WTC11 (cell line): ENCODE measurements at regions not wholly inside any gene's neighbourhood (a gene's known extent, or its start where the extent isn't known, plus 50 kb on each side); places are given as distances from the start of the nearest gene placed in this dataset.

Experiments used
- ATAC-seq: fragments of 200-7000 bp; cut with Tn5 transposase; 2 replicates; pipeline ENCODE4 v1.10.0; 2021; ENCODE audit warnings: mild to moderate bottlenecking, moderate library complexity
- CTCF ChIA-PET: fragments of 300-600 bp; sonication (Branson Sonifier 250); formaldehyde crosslinking; loops from one replicate; lab custom pipeline; 2021; ENCODE audit warnings: antibody characterized with exemption; lab: Charles Lee
- POLR2A ChIA-PET: fragments of 350-600 bp; sonication (Branson Sonifier 250); formaldehyde crosslinking; loops from one replicate; lab custom pipeline; 2021; ENCODE audit warnings: antibody characterized with exemption; lab: Charles Lee
- DNase-seq: peaks from one replicate; pipeline ENCODE4 v3.0.0; 2021; ENCODE audit warnings: low spot score
- H3K27ac Mint-ChIP-seq: 2 replicates; pipeline ENCODE4 v1.8.0; 2021; ENCODE audit warnings: mixed read lengths
- H3K27me3 Mint-ChIP-seq: 2 replicates; pipeline ENCODE4 v1.8.0; 2021; ENCODE audit warnings: low read depth, mild to moderate bottlenecking, moderate library complexity, mixed read lengths
- H3K36me3 Mint-ChIP-seq: 2 replicates; pipeline ENCODE4 v1.8.0; 2021; ENCODE audit warnings: mixed read lengths
- H3K4me1 Mint-ChIP-seq: 2 replicates; pipeline ENCODE4 v1.8.0; 2022; ENCODE audit warnings: mixed read lengths
- H3K4me3 Mint-ChIP-seq: 2 replicates; pipeline ENCODE4 v1.8.0; 2021; ENCODE audit warnings: mild to moderate bottlenecking, moderate library complexity, mixed read lengths
- H3K9me3 Mint-ChIP-seq: 2 replicates; pipeline ENCODE4 v1.8.0; 2021; ENCODE audit warnings: mixed read lengths
- CREB1 ChIP-seq: sonication (generic); formaldehyde crosslinking; IDR thresholded peaks from 2 replicates; pipeline ENCODE4 v1.8.0; 2023; ENCODE audit warnings: mild to moderate bottlenecking, missing genetic modification reagents
- GABPB1 ChIP-seq: sonication (generic); formaldehyde crosslinking; IDR thresholded peaks from 2 replicates; pipeline ENCODE4 v1.8.1; 2023; ENCODE audit warnings: mild to moderate bottlenecking, missing genetic modification reagents
- NFE2L1 ChIP-seq: sonication (generic); formaldehyde crosslinking; IDR thresholded peaks from 2 replicates; pipeline ENCODE4 v1.8.1; 2023; ENCODE audit warnings: missing genetic modification reagents
- NFYB ChIP-seq: sonication (generic); formaldehyde crosslinking; conservative IDR thresholded peaks from 2 replicates; pipeline ENCODE4 v1.8.0; 2022; ENCODE audit warnings: low read depth, missing genetic modification reagents
- PRRX2 ChIP-seq: fragments of 250-450 bp; sonication (Bioruptor Pico); IDR thresholded peaks from 2 replicates; pipeline ENCODE4 v1.8.0; 2021; ENCODE audit warnings: mild to moderate bottlenecking
- RELA ChIP-seq: sonication (generic); formaldehyde crosslinking; IDR thresholded peaks from 2 replicates; pipeline ENCODE4 v1.8.1; 2022; ENCODE audit warnings: missing genetic modification reagents, mild to moderate bottlenecking, borderline replicate concordance
- SP1 ChIP-seq: sonication (generic); formaldehyde crosslinking; conservative IDR thresholded peaks from 2 replicates; pipeline ENCODE4 v1.8.1; 2022; ENCODE audit warnings: missing genetic modification reagents
- ZNF219 ChIP-seq: sonication (generic); formaldehyde crosslinking; IDR thresholded peaks from 2 replicates; pipeline ENCODE4 v1.8.0; 2023; ENCODE audit warnings: missing genetic modification reagents, mild to moderate bottlenecking, borderline replicate concordance
- ZNF416 ChIP-seq: fragments of 250-450 bp; sonication (Bioruptor Pico); IDR thresholded peaks from 2 replicates; pipeline ENCODE4 v1.9.0; 2021; ENCODE audit warnings: mild to moderate bottlenecking, inconsistent platforms
- TF ChIP-seq, protein P1 (sequence below): sonication (generic); formaldehyde crosslinking; conservative IDR thresholded peaks from 2 replicates; pipeline ENCODE4 v1.8.1; 2023; ENCODE audit warnings: mild to moderate bottlenecking, low read depth, missing genetic modification reagents, moderate library complexity
- TF ChIP-seq, protein P2 (sequence below): sonication (generic); formaldehyde crosslinking; IDR thresholded peaks from 2 replicates; pipeline ENCODE4 v1.8.1; 2023; ENCODE audit warnings: mild to moderate bottlenecking, moderate library complexity, missing genetic modification reagents
- TF ChIP-seq, protein P3 (sequence below): fragments of 250-450 bp; sonication (Bioruptor Pico); IDR thresholded peaks from 2 replicates; pipeline ENCODE4 v1.9.0; 2021; ENCODE audit warnings: mild to moderate bottlenecking
- TF ChIP-seq, protein P4 (sequence below): sonication (generic); formaldehyde crosslinking; IDR thresholded peaks from 2 replicates; pipeline ENCODE4 v1.8.0; 2022; ENCODE audit warnings: mild to moderate bottlenecking, missing genetic modification reagents
- TF ChIP-seq, protein P5 (sequence below): sonication (generic); formaldehyde crosslinking; IDR thresholded peaks from 2 replicates; pipeline ENCODE4 v1.8.1; 2023; ENCODE audit warnings: mild to moderate bottlenecking, missing genetic modification reagents, borderline replicate concordance
- TF ChIP-seq, protein P6 (sequence below): sonication (generic); formaldehyde crosslinking; IDR thresholded peaks from 2 replicates; pipeline ENCODE4 v1.8.1; 2023; ENCODE audit warnings: mild to moderate bottlenecking, missing genetic modification reagents, moderate library complexity
- TF ChIP-seq, protein P7 (sequence below): sonication (generic); formaldehyde crosslinking; IDR thresholded peaks from 2 replicates; pipeline ENCODE4 v1.8.1; 2022; ENCODE audit warnings: mild to moderate bottlenecking, missing genetic modification reagents, moderate library complexity, borderline replicate concordance
- TF ChIP-seq, protein P8 (sequence below): sonication (generic); formaldehyde crosslinking; IDR thresholded peaks from 2 replicates; pipeline ENCODE4 v1.8.0; 2022; ENCODE audit warnings: mild to moderate bottlenecking, missing genetic modification reagents
- TF ChIP-seq, protein P9 (sequence below): sonication (generic); formaldehyde crosslinking; IDR thresholded peaks from 2 replicates; pipeline ENCODE4 v1.8.0; 2023; ENCODE audit warnings: missing genetic modification reagents

DNA sequence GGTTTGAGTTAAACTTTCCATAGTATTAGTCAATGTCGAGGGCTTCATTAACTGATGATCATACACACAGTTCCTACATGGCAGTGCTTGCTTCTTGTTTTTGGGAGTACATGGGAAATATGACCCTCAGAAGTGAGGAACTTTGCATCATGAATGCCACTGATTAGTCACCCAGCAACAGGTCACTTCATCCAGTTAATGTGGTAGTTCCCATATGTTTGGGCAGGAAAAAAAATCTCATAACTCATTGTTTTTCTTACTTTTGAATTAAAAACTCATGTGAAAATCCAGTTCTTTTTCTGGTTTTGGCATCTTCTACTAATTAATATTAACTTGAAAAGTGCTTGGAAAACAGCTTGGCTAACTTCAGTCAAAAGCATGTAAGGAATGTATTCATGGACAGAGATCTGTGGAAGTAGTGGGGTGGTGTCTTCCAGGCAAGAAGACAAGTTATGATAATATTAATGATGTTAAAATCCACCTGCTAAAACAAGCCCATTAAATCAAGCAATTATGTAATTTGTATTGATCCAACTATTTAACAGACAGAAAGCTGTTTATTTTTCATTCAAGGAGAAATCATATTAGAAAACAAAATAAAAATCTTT lies 309.1 kb upstream of the NAV3 start:
- TF ChIP-seq, protein P1, sequence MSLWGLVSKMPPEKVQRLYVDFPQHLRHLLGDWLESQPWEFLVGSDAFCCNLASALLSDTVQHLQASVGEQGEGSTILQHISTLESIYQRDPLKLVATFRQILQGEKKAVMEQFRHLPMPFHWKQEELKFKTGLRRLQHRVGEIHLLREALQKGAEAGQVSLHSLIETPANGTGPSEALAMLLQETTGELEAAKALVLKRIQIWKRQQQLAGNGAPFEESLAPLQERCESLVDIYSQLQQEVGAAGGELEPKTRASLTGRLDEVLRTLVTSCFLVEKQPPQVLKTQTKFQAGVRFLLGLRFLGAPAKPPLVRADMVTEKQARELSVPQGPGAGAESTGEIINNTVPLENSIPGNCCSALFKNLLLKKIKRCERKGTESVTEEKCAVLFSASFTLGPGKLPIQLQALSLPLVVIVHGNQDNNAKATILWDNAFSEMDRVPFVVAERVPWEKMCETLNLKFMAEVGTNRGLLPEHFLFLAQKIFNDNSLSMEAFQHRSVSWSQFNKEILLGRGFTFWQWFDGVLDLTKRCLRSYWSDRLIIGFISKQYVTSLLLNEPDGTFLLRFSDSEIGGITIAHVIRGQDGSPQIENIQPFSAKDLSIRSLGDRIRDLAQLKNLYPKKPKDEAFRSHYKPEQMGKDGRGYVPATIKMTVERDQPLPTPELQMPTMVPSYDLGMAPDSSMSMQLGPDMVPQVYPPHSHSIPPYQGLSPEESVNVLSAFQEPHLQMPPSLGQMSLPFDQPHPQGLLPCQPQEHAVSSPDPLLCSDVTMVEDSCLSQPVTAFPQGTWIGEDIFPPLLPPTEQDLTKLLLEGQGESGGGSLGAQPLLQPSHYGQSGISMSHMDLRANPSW (CRISPR knock-in tag) = no peak
- TF ChIP-seq NFE2L1 (CRISPR knock-in tag) (no peak), NFYB (CRISPR knock-in tag) (no peak), ZNF219 (CRISPR knock-in tag) (no peak)
- DNase-seq (no peak), ATAC-seq (no peak)
- peaks cover 5% of the 10 kb centered on the region for H3K9me3 Mint-ChIP-seq
- ChIA-PET POLR2A (no interaction called here), CTCF (no interaction called here)
- H3K27ac Mint-ChIP-seq = no peak overlapping the region
- H3K27me3 Mint-ChIP-seq = no peaks in the 10 kb centered on the region
- peaks cover 3% of the 10 kb centered on the region; the same call in 1 of the 2 replicates for H3K36me3 Mint-ChIP-seq
- no peak overlapping the region for H3K4me3 Mint-ChIP-seq
- H3K4me1 Mint-ChIP-seq = no peaks in the 10 kb centered on the region

DNA sequence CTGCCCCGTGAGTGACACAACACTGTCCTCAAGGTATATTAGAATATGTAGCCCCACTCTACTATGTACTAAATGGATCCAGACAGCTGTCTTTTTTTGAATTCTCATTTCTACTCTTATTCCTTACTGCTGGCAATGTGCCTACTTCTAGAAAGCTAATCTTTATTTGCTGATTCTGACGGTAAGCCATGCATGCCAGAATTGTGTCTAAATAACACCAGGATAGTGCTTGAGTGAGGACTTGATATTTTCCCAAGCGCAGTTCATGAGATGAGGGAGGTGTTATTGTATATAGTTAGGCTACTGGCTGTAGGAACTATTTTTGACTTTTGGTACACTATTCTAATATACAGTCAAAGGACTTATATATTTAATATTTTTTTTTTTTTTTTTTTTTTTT lies 316.2 kb upstream of the NAV3 start:
- Mint-ChIP-seq H3K27ac (no peak overlapping the region), H3K4me3 (no peak overlapping the region), H3K36me3 (no peaks in the 10 kb centered on the region), H3K9me3 (no peaks in the 10 kb centered on the region), H3K27me3 (peaks cover 5% of the 10 kb centered on the region), H3K4me1 (peaks cover 7% of the 10 kb centered on the region)
- TF ChIP-seq ZNF416 (CRISPR knock-in tag) = no peak
- TF ChIP-seq, protein P2, sequence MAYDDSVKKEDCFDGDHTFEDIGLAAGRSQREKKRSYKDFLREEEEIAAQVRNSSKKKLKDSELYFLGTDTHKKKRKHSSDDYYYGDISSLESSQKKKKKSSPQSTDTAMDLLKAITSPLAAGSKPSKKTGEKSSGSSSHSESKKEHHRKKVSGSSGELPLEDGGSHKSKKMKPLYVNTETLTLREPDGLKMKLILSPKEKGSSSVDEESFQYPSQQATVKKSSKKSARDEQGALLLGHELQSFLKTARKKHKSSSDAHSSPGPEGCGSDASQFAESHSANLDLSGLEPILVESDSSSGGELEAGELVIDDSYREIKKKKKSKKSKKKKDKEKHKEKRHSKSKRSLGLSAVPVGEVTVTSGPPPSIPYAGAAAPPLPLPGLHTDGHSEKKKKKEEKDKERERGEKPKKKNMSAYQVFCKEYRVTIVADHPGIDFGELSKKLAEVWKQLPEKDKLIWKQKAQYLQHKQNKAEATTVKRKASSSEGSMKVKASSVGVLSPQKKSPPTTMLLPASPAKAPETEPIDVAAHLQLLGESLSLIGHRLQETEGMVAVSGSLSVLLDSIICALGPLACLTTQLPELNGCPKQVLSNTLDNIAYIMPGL (CRISPR knock-in tag) = no peak
- TF ChIP-seq, protein P3, sequence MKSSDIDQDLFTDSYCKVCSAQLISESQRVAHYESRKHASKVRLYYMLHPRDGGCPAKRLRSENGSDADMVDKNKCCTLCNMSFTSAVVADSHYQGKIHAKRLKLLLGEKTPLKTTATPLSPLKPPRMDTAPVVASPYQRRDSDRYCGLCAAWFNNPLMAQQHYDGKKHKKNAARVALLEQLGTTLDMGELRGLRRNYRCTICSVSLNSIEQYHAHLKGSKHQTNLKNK (CRISPR knock-in tag) = no peak
- TF ChIP-seq, protein P4, sequence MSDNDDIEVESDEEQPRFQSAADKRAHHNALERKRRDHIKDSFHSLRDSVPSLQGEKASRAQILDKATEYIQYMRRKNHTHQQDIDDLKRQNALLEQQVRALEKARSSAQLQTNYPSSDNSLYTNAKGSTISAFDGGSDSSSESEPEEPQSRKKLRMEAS (CRISPR knock-in tag) = no peak
- ChIA-PET CTCF (no interaction called here), POLR2A (no interaction called here)
- no peak for ATAC-seq
- DNase-seq = no peak

DNA sequence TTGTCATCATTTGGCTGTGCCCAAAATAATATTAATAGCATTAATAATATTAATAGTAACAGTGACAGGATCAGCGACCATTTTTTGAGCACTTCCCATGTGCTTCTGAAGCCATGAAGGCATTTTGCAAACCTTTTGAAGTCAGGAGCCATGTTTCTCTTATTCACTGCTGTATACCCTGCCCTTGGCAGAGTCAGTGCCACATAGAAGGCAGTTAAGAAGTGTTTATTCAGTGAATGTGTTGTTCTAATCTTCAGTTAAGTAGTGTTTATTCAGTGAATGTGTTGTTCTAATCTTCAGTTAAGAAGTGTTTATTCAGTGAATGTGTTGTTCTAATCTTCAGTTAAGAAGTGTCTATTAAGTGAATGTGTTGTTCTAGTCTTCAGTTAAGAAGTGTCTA lies 319.7 kb upstream of the NAV3 start:
- no peaks in the 10 kb centered on the region for H3K36me3 Mint-ChIP-seq
- CTCF ChIA-PET = no interaction called here
- H3K27ac Mint-ChIP-seq = no peak overlapping the region
- no peak for TF ChIP-seq RELA
- TF ChIP-seq, protein P5, sequence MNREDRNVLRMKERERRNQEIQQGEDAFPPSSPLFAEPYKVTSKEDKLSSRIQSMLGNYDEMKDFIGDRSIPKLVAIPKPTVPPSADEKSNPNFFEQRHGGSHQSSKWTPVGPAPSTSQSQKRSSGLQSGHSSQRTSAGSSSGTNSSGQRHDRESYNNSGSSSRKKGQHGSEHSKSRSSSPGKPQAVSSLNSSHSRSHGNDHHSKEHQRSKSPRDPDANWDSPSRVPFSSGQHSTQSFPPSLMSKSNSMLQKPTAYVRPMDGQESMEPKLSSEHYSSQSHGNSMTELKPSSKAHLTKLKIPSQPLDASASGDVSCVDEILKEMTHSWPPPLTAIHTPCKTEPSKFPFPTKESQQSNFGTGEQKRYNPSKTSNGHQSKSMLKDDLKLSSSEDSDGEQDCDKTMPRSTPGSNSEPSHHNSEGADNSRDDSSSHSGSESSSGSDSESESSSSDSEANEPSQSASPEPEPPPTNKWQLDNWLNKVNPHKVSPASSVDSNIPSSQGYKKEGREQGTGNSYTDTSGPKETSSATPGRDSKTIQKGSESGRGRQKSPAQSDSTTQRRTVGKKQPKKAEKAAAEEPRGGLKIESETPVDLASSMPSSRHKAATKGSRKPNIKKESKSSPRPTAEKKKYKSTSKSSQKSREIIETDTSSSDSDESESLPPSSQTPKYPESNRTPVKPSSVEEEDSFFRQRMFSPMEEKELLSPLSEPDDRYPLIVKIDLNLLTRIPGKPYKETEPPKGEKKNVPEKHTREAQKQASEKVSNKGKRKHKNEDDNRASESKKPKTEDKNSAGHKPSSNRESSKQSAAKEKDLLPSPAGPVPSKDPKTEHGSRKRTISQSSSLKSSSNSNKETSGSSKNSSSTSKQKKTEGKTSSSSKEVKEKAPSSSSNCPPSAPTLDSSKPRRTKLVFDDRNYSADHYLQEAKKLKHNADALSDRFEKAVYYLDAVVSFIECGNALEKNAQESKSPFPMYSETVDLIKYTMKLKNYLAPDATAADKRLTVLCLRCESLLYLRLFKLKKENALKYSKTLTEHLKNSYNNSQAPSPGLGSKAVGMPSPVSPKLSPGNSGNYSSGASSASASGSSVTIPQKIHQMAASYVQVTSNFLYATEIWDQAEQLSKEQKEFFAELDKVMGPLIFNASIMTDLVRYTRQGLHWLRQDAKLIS (CRISPR knock-in tag) = no peak
- TF ChIP-seq, protein P6, sequence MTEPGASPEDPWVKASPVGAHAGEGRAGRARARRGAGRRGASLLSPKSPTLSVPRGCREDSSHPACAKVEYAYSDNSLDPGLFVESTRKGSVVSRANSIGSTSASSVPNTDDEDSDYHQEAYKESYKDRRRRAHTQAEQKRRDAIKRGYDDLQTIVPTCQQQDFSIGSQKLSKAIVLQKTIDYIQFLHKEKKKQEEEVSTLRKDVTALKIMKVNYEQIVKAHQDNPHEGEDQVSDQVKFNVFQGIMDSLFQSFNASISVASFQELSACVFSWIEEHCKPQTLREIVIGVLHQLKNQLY (CRISPR knock-in tag) = no peak
- TF ChIP-seq, protein P7, sequence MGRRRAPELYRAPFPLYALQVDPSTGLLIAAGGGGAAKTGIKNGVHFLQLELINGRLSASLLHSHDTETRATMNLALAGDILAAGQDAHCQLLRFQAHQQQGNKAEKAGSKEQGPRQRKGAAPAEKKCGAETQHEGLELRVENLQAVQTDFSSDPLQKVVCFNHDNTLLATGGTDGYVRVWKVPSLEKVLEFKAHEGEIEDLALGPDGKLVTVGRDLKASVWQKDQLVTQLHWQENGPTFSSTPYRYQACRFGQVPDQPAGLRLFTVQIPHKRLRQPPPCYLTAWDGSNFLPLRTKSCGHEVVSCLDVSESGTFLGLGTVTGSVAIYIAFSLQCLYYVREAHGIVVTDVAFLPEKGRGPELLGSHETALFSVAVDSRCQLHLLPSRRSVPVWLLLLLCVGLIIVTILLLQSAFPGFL (CRISPR knock-in tag) = no peak
- TF ChIP-seq, protein P8, sequence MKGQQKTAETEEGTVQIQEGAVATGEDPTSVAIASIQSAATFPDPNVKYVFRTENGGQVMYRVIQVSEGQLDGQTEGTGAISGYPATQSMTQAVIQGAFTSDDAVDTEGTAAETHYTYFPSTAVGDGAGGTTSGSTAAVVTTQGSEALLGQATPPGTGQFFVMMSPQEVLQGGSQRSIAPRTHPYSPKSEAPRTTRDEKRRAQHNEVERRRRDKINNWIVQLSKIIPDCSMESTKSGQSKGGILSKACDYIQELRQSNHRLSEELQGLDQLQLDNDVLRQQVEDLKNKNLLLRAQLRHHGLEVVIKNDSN (CRISPR knock-in tag) = no peak
- no peak for TF ChIP-seq PRRX2 (CRISPR knock-in tag)
- no peak for TF ChIP-seq CREB1 (CRISPR knock-in tag)
- TF ChIP-seq GABPB1 (CRISPR knock-in tag) = no peak
- TF ChIP-seq, protein P9, sequence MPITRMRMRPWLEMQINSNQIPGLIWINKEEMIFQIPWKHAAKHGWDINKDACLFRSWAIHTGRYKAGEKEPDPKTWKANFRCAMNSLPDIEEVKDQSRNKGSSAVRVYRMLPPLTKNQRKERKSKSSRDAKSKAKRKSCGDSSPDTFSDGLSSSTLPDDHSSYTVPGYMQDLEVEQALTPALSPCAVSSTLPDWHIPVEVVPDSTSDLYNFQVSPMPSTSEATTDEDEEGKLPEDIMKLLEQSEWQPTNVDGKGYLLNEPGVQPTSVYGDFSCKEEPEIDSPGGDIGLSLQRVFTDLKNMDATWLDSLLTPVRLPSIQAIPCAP = no peak
- TF ChIP-seq SP1 (CRISPR knock-in tag) = no peak

More for the DNA sequence above, 319.7 kb upstream of the NAV3 start:
- ATAC-seq (no peak), DNase-seq (no peak)
- POLR2A ChIA-PET = no interaction called here
- Mint-ChIP-seq H3K9me3 (no peaks in the 10 kb centered on the region), H3K4me1 (peaks cover 15% of the 10 kb centered on the region), H3K4me3 (no peak overlapping the region), H3K27me3 (peaks cover 5% of the 10 kb centered on the region)
